Lung (tissue), 11 donors: ENCODE measurements at regions not wholly inside any gene's neighbourhood (a gene's known extent, or its start where the extent isn't known, plus 50 kb on each side); places are given as distances from the start of the nearest gene placed in this dataset.

Experiments
- ATAC-seq: fragments of 200-7000 bp; cut with Tn5 transposase; one replicate; pipeline ENCODE4 v1.9.1; 2020; ENCODE audit warnings: moderate number of reproducible peaks; ENCODE audit not compliant: insufficient read depth, low FRiP score
- DNase-seq, 3 donors: peaks; one replicate each; pipeline ENCODE4 v3.0.0-alpha.2; 2013 to 2017
- H3K27ac ChIP-seq, 2 donors: one replicate each; pipeline ENCODE4 v1.5.1; 2013; ENCODE audit warnings: mild to moderate bottlenecking in 2 of 2, moderate library complexity in 2 of 2, control low read depth in 1 of 2, inconsistent platforms in 1 of 2, low read depth in 1 of 2, low read length in 1 of 2
- H3K27me3 ChIP-seq, 3 donors: one replicate each; pipeline ENCODE4 v1.5.1; 2013; ENCODE audit warnings: low read length in 2 of 3; ENCODE audit not compliant: control insufficient read depth in 3 of 3, insufficient read depth in 3 of 3
- H3K36me3 ChIP-seq, 4 donors: one replicate each; pipeline ENCODE4 v1.5.1; 2013; ENCODE audit warnings: low read length in 4 of 4, mild to moderate bottlenecking in 1 of 4, moderate library complexity in 1 of 4; ENCODE audit not compliant: control insufficient read depth in 4 of 4, insufficient read depth in 4 of 4
- H3K4me1 ChIP-seq, 5 donors: one replicate each; pipeline ENCODE4 v1.5.1; 2013; ENCODE audit warnings: low read length in 5 of 5, mild to moderate bottlenecking in 2 of 5, moderate library complexity in 1 of 5; ENCODE audit not compliant: control insufficient read depth in 5 of 5, insufficient read depth in 5 of 5
- H3K4me3 ChIP-seq: one replicate; pipeline ENCODE4 v1.5.1; 2013; ENCODE audit warnings: mild to moderate bottlenecking, control low read depth, moderate library complexity
- H3K9ac ChIP-seq, 2 donors: one replicate each; pipeline ENCODE4 v1.5.1; 2013; ENCODE audit warnings: low read length in 2 of 2, control low read depth in 1 of 2; ENCODE audit not compliant: insufficient read depth in 1 of 2
- H3K9me3 ChIP-seq, 4 donors: one replicate each; pipeline ENCODE4 v1.5.1; 2013; ENCODE audit warnings: low read length in 3 of 4, mild to moderate bottlenecking in 1 of 4, moderate library complexity in 1 of 4; ENCODE audit not compliant: control insufficient read depth in 4 of 4, insufficient read depth in 3 of 4
- CTCF ChIP-seq: IDR thresholded peaks from 2 replicates; pipeline ENCODE4 v1.5.1; 2012; ENCODE audit warnings: mild to moderate bottlenecking; ENCODE audit errors: control extremely low read depth, extremely low read depth
- WGBS, 2 donors: extraction: QIAGEN DNeasy Blood & Tissue Kit; methylation state at CpG; one replicate each; pipeline ENCODE4 v1.1.7; 2013; 5-methylcytosine and 5-hydroxymethylcytosine counted together
- donor health status: control.
- donor health status: control.
- donor health status: Bipolar disorder and iron deficiency.
- donor health status: healthy.
- donor health status: DM: yes; HTN: yes; CAD: no.

- Histone ChIP-seq H3K4me3 (no peak overlapping the region), H3K9me3 (peaks cover 0 to 2% (median 0%) of the 10 kb centered on the region in 4 donors), H3K27ac (no peak overlapping the region), H3K9ac (no peak overlapping the region), H3K27me3 (no peaks in the 10 kb centered on the region), H3K4me1 (peaks cover 0 to 7% (median 0%) of the 10 kb centered on the region in 5 donors), H3K36me3 (no peaks in the 10 kb centered on the region)
- no peak for TF ChIP-seq CTCF
- no peak for DNase-seq
- 83 to 94% methylated on average over 5 of the region's 5 CpGs for WGBS, 2 donors
- ATAC-seq, result no peak
Observed at GRCh38 chr3:17806201-17806600, 63.8 kb upstream of the TBC1D5 start.

GRCh38 chr3:17805461-17805940 is 63.1 kb upstream of the TBC1D5 start:
- H3K27ac ChIP-seq, result no peak overlapping the region
- H3K4me3 ChIP-seq, result no peak overlapping the region
- H3K9me3 ChIP-seq, result peaks cover 0 to 2% (median 0%) of the 10 kb centered on the region in 4 donors
- no peak for TF ChIP-seq CTCF
- DNase-seq, result peak in 1 of 3 donors; percentile 16
- H3K4me1 ChIP-seq, result peaks cover 0 to 7% (median 0%) of the 10 kb centered on the region in 5 donors
- H3K27me3 ChIP-seq, result no peaks in the 10 kb centered on the region
- no peaks in the 10 kb centered on the region for H3K36me3 ChIP-seq
- 72 to 81% methylated on average over 1 of the region's 1 CpG for WGBS, 2 donors
- no peak for ATAC-seq
- no peak overlapping the region for H3K9ac ChIP-seq

- H3K4me3 ChIP-seq, result no peak overlapping the region
- H3K9ac ChIP-seq, result no peak overlapping the region
- no peaks in the 10 kb centered on the region for H3K27me3 ChIP-seq
- H3K36me3 ChIP-seq, result no peaks in the 10 kb centered on the region
- H3K4me1 ChIP-seq, result peaks cover 0 to 4% (median 0%) of the 10 kb centered on the region in 5 donors
- DNase-seq (no peak), ATAC-seq (no peak)
- TF ChIP-seq CTCF, result no peak
- 54 to 69% methylated on average over 3 of the region's 3 CpGs for WGBS, 2 donors
- H3K27ac ChIP-seq, result no peak overlapping the region
- H3K9me3 ChIP-seq, result no peaks in the 10 kb centered on the region
Observed at GRCh38 chr3:17802950-17803349, 60.5 kb upstream of the TBC1D5 start.

GRCh38 chr3:17801131-17801530 is 58.7 kb upstream of the TBC1D5 start:
- H3K4me3 ChIP-seq, result no peak overlapping the region
- WGBS, 2 donors, result 59 to 64% methylated on average over 1 of the region's 1 CpG
- peaks cover 0 to 4% (median 0%) of the 10 kb centered on the region in 5 donors for H3K4me1 ChIP-seq
- H3K9me3 ChIP-seq, result no peaks in the 10 kb centered on the region
- no peaks in the 10 kb centered on the region for H3K27me3 ChIP-seq
- no peak overlapping the region for H3K27ac ChIP-seq
- ATAC-seq, result no peak
- H3K9ac ChIP-seq, result no peak overlapping the region
- no peak for TF ChIP-seq CTCF
- peak in 2 of 3 donors; percentile 16 to 26 for DNase-seq
- no peaks in the 10 kb centered on the region for H3K36me3 ChIP-seq
